NCI-H524 (cell line): ENCODE measurements at regions not wholly inside any gene's neighbourhood (a gene's known extent, or its start where the extent isn't known, plus 50 kb on each side); places are given as distances from the start of the nearest gene placed in this dataset.

Source experiments
- DNase-seq, 2 experiments: peaks; one replicate each; lab custom pipeline; 2025; lab: John Stamatoyannopoulos, UW

DNA sequence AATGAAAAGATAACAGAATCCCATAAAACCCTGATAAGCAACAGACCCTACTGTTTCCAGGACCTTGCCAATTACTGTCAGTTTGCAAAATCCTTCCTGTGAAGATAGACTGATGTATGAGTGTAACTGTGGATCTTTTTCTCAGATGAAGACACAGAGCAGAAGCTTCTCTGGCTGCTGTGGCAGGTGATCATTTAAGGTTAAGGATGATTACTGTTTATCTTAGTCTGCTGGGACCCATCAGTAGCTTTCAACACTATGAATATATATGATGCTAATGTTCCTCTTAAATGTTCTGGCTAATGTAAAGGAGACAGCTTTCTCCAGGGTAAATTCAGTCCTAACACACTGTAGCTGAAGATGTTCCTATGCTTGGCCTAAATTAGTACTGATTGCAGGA is 56.0 kb upstream of the CTTNBP2 start:
- no peak for DNase-seq

DNA sequence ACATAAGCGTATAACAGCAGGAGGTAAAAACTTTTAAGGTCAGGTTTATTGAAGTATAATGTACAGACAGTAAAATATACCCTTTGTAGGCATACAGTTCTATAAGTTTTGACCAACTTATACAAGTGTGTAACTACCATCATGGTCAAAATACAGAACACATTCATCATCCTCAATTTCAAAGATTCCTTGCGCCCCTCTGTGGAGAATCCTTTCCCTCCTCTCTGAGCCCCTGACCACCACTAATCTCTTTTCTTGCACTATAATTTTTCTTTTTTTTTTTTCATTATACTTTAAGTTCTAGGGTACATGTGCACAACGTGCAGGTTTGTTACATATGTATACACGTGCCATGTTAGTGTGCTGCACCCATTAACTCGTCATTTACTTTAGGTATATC is 58.1 kb upstream of the CTTNBP2 start:
- DNase-seq = no peak

DNA sequence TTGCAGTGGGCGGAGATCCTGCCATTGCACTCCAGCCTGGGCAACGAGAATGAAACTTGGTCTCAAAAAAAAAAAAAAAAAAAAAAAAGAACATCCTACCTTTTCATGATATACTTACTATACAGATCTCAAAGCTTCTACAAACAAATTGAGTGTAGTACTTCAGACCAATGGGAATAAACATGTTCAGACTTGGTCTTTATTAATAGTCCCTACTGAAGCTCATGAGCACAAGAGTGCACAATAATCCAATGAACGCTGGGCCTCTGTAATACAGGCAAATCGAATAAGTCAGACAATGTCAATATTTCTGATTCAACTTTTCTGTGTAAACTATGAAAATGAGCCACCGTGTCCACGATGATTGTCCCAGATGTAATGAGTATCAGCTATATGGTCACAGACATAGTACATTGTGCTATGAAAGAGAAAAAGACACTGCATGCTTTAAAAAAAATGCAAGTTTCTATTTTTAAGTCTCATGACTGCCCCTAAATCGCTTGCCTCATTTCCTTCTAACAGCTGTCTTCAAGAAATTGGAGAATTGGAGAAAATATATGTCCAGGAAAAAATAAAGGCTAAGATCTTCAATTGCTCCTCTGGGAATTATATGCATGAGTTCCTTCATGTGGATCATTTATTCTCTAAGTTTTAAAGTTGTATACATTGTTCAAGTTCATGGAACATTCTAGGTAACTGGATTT is 64.0 kb upstream of the CTTNBP2 start:
- DNase-seq = no peak

DNA sequence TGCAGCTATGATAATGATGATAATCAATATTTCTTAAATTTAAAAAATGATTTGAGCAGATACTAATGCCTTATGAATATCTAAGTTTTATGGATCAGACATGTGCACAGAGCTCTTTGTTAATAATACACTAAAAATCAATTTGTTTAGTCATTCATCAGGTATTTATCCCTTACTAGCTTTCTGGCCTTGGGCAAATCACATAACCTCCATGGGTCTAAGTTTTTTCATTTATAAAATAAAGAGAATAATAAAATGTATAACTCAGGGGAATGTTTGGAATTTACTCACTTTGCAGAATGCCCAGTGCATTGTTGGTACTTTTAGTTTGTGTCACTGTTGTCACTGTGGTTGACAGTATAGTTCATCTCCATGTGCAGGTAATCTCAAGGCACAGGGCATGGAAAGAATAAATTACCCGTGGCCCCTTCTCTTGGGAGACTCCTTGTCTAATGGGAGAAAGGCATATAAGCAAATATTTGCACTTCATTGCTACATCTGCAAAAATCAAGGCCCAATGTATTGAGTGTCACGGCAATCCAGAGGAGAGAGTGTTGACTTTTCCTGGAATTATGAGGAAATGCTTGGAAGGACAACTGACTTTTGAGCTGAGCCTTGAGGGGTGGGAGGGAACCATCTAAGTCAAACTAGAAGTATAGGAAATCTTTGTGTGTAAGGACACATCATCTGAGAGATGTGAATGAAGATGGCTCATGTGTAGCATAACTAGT is 64.7 kb upstream of the CTTNBP2 start:
- no peak for DNase-seq

DNA sequence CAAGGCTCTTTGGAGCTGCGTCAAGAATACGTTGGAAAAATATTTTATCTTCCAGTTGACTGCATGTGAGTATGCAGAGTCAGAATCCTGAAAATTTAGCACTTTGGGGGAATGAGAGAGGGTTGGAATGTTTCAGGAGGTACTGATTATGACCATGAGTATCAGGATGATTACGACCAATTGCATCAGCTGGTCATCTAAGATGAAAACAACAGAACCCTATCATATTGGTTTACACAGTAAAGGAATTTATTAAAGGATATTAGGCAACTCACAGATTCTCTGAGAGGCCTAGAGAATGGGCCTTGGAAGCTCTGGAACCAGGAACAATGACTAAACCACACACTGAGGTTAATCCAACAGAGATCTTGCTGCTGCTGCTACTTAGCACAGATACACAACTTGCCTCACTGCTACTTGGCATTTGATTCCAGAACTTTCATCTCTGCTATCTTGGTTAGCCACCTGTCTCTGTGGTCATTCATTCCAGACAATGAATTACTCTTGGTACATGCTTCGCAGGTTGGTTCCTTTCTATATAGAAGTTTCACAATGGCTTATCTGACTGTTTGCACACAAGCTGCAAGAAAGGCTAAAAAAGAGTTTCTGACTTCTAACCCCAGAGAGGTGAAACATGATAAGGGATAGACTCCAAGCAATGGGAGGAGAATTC is 68.0 kb upstream of the CTTNBP2 start:
- DNase-seq = no peak

DNA sequence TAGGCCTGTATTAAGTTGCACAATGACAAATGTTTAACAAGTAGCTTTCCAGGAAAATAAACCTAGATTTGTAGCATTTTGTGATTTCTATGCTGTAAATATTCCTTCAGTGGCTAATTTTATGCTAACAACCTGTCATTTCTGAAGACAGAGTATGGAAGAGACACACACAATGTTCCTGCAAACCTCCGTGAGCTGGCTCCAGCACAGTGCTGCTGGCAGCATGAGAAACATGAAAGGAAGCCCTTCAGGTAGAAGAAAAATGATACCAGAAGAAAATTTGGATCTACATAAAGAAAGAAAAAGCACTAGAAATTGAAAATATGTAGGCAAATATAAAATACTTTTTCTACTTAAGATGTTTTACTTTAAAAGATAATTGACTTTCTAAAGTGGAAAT is 69.5 kb upstream of the CTTNBP2 start:
- DNase-seq = no peak

DNA sequence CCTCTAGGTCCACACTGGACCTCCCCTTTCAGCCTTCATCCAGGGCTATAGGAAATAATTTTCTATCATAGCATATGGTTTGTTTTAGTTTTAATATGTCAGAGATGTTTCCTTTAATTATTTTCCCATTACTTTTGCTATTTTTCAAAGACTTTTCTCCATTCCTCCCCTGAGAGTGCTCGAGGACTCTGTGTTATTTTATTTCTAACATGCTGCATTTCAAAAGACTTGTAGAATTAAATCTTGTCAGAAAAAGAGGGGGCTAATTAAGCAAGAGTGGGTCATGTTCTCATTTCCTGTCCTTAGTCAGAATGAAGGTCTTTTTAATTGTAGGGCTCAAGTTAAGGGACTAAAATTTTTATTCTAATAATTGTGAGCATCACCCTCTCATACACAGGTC is 71.6 kb upstream of the CTTNBP2 start:
- DNase-seq = no peak

DNA sequence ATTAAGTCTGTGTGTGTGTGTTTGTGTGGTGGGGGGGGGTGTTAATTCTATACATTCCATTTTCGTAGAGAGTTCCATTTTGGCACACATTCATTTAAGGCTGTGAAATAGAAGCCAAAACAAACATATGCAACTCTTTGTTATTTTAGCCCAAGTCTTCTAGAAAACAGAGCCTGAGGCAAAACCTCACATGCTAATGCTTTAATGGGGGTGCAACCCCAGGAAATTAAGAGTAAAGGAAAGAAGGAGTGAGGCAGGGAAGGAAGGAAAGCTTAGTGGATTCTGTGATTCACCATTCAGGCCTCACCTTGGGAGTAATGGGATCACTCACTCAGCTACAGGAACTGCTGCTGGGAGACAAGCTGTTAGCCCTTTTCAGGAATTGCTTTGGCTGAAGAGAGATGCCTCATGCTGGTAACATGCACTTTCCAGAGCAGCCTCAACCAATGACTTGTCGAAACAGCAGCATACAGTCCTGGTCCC is 73.0 kb upstream of the CTTNBP2 start:
- no peak for DNase-seq

DNA sequence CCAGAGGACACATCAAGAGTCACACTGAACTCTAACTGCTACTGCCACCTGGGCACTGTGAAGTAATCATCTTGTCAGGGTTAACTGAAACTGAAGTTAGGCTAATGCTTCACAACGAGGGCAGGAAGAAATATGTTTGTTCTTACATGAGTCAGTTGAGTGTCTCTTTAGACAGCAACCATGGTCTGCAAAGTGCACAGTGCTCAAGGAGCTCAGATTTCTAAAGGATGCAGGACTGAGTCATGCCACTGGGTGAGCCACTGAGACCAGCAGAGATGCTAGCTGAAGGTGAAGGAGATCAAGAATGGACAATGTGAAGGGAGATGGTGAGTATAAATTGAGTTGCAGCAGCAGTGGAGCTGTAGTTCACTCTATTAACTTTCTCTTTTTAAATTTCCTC is 76.0 kb upstream of the CTTNBP2 start:
- no peak for DNase-seq

DNA sequence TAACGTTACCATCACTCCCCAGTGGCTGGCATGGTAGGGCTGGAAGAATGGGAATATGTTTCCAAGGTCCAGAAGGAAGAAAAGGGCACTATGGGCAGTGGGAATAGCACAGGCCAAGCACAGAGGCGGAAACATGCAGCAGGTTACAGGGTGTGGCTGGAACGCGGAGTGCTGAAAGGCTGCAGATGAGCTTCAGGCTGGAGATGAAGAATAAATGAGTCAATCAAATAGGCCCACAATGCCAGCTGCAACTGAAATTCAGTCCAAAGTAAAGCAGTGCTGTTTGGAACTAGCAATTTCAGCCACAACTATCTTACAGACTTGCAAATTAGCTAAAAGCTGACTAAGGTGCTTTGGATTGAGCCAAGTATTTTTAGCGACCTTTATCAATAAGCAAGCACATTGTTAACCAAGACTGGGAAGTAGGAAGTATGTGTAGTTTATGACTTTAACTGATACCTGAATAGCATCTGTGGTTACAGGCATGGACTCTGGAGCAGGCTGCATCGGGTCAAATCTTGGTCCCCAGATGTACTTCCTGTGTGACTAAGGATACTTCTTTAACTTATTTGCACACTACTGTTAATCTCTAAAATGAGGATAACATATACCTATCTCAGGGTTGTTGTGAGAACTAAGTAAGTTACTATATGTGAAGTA is 77.5 kb upstream of the CTTNBP2 start:
- no peak for DNase-seq

DNA sequence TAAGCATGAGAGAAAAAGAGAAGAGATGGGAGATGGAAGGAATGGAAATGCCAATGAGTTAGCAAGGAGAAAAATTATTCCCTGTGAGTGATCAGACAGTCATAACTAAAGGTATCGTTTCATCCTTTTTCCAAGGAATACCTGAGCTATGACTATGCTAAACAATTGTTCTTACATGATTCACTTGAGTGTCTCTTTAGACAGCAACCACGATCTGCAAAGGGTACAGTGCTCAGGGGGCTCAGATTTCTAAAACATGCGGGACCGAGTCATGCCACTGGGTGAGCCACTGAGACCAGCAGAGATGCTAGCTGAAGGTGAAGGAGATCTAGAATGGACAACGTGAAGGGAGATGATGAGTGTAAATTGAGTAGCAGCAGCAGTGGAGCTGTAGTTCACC is 78.0 kb upstream of the CTTNBP2 start:
- DNase-seq = no peak

DNA sequence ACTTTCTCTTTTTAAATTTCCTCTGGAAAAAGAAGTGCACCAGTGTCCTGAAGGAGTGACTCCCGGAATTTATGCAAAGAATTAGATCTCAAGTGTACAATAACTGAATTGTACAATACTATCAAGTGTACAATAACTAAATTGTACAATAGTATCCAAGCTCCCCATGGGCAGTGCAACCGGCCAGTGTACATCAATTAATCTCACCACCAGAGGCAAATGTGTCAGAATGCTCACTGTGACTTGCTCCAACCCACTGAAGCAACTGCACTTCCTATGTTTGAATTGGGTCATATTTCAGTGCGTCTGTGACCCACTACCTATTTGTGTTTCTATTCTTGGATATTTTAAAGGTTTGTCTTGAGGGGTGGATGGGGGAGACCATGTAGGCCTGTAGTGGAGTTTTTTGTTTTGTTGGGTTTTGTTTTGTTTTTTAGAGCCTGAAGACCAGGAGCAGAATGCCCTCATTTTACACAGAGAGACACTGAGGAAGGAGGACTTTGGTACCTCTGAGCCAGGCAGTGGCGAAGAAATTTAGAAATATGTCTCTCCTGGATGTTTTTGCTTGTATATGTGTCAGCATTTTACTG is 78.5 kb upstream of the CTTNBP2 start:
- no peak for DNase-seq

DNA sequence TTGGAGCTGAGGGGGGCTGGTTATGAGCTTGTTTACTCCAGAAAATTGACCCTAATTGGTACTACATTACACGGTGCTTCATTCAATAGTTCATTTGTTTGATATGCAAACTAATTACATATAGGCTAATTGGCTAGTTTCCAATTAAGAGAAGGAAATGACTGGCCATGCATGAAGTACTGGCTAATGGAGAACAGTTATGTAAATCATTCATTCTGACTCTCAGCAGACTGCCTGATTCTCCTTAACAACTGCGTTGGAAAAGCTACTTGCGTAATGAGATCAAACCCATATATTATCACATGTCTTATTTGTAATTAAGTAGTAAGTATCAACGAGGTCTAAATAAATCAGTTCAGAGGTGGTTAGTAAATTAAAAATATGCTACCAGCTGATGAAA is 81.8 kb upstream of the CTTNBP2 start:
- DNase-seq = no peak

DNA sequence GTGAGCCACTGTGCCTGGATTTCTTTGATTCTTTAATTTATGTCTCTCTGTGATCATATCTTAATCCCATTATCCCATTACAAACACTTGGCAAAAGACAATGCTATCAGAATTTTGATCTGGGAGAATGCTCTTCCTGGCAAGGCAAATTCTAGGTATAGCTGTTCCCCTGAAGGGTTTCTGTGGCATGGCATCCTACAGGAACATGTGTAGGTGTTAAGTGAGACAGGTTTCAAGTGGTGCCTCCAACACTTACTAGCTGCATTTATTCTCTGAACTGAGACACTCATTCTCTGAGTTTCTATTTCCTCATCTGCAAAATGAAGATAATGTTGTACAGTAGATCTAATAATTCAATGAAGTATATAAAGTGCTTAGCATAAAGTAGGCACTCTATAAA is 87.1 kb upstream of the CTTNBP2 start:
- DNase-seq = peak in 1 of 2 experiments; percentile 16

DNA sequence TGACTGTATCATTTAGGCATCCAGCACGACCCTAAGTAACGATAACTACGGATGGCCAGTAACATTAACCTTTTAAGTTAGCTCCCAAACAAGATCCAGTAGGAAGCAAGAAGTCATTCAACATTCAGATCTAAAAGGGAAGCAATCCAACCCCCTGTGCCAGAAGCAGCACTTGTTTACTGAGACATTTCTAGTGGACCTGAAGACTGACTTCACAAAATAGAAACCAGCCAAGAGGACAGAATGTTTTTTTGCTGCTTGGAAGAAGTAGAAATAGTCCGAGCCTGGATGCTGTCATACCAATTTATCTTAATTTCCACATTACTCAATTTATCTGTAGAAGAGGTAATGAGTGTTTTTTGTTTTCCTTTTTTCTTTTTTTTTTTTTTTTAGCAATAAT is 88.0 kb upstream of the CTTNBP2 start:
- no peak for DNase-seq

DNA sequence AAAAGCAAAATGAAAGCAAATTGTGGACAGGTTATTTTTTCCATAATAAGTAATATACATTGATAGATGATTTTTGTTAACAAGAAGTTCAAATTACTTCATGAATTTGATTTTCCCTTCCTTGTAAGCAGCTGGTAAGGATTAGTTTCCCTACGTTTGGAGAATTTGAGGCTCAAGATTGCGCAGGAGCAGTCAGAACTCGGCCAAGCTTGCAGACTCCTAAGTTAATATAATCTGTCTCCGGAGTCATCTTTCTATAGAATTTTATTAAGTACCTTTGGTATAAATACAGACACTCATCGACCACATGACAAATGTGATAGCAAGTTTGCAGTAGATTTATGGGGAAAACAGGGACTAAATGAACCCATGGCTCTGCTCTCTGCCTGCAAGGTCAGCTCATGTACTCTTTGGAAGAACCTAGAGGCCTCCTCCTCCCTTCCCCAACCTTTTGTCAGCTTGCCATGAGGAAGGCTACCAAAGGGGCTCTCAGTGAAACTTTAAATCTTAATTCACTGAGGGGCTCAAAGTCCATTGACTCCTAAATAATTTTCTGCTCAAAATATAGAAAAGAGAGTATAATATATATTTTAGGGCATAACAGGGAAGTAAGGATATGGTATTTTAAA is 89.2 kb upstream of the CTTNBP2 start:
- no peak for DNase-seq

DNA sequence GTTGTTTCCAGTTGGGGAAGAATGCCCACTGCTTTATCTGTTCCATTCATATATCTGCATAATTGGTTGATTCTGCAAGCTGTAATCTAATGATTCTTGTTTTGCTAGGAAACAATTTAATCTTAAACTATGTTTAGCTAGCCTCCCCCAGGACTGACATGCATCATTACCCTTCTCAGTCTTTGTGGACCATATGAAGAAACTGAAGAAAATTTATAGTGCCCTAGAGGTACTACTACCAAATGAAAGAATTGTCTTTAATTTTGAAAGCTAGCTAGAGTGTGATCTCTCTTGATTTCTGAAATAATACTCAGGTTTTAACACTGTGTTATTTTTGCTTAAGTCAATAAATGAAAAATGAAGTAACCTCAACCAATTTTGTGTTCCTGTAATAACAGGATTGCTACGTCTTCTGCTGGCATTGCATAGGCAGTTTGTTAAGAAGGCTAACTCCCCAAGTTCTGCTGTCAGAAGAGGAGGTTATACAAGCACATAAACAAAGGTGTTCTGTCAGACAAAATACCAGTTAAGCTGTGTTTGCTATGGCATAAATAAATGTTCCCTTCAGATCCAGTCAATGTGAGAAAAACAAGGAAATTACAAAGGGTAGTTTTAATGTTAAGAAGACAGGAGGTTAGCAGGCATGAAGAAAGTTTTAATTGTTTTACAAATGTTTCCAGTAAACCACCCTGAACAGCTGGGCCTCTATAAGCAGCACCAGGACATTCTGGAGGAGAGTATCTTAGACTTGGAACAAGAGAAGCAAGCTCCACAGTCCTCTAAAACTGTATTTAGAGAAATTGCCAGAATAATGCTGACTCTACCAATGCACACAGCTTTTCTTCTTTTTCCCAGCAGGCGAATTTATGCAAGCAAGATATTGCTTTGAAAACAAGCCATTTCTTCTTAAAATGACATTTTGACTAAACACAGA is 90.3 kb upstream of the CTTNBP2 start:
- no peak for DNase-seq

DNA sequence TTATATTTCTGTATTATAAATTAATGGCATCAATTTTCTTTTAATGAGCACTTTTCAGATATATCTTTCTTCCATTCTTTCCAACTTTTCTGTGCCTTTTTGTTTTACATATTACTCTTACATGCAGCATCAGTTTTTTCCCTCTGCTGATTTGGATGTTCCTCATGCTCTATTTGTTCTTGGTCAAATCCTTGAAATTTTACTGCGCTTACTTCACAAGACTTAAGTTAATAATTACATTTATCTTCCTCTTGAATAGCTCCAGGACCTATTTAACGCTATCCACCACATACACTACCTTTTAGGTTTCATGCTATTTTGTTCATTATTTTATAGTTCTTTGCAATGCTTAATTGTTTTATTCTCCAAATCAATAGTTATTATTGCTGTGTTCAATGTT is 97.6 kb upstream of the CTTNBP2 start:
- no peak for DNase-seq

DNA sequence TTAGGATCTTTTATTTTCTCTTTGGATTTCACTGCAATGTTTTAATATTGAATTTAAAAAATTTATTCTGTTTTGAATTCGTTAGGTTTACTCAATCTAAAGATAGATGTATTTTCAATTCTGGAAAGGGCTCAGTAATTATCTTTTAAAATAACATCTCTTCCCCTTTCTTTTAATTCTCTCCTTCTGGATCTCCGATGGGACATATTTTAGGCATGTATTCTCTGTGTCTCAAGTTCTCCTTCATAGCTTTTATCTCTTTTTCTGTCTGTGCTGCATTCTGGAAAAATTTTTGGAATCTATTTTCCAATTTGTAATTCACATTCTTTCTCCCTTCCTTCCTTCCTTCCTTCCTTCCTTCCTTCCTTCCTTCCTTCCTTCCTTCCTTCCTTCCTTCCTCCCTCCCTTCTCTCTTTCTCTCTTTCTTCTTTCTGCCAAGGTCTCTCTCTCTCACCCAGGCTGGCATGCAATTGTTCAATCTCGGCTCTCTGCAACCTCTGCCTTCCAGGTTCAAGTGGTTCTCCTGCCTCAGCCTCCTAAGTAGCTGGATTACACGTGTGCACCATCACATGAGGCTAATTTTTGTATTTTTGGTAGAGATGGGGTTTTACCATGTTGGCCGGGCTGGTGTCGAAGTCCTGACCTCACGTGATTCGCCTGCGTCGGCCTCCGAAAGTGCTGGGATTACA is 98.5 kb upstream of the CTTNBP2 start:
- DNase-seq = no peak

DNA sequence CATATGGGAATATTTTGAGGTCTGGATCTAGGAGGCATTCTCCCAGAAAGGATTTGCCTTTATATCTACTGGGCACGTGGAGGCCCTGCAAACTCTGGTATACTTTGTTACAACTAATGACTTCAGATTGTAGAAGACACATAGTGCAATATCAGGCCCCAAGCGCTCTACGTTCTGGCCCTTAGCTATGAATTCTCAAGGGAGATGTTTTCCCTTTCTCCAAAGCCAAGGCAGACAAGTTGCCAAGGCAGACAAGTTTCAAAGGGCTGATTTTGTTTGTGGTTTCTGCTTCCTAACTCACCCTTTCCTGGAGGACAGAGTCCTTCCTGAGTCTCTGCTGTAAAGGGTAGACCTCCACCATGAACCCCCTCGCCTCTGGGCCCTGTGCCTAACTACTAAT is 99.4 kb upstream of the CTTNBP2 start:
- DNase-seq = no peak
